Gastrocnemius medialis (tissue), 4 donors: ENCODE measurements at regions not wholly inside any gene's neighbourhood (a gene's known extent, or its start where the extent isn't known, plus 50 kb on each side); places are given as distances from the start of the nearest gene placed in this dataset.

Experiments used
- ATAC-seq, 2 donors: fragments of 150-250 bp; one replicate each; pipeline ENCODE4 v1.9.1; 2016
- DNase-seq, 2 donors: peaks; one replicate each; pipeline ENCODE4 v3.0.0-alpha.2; 2019
- H3K27ac ChIP-seq, 4 donors: fragments of 200-600 bp; sonication (generic); 1 replicate in 1 of 4; 2 replicates in 3 of 4; pipeline ENCODE4 v1.5.1; 2016 to 2018; ENCODE audit warnings: mild to moderate bottlenecking in 2 of 4, moderate library complexity in 1 of 4
- H3K27me3 ChIP-seq, 3 donors: fragments of 200-600 bp; sonication (generic) in 2 of 3; 1 replicate in 1 of 3; 2 replicates in 2 of 3; pipeline versions ENCODE4 v1.5.1 to v1.6.0; 2016 to 2019; ENCODE audit warnings: mild to moderate bottlenecking in 1 of 3, moderate library complexity in 1 of 3
- H3K36me3 ChIP-seq, 2 donors: fragments of 200-600 bp; sonication (generic) in 1 of 2; one replicate each; pipeline ENCODE4 v1.5.1; 2017 to 2018
- H3K4me1 ChIP-seq, 2 donors: fragments of 200-600 bp; sonication (generic) in 1 of 2; one replicate each; pipeline ENCODE4 v1.5.1; 2016 to 2017; ENCODE audit warnings: mild to moderate bottlenecking in 2 of 2
- H3K4me3 ChIP-seq, 4 donors: fragments of 200-600 bp; sonication (generic) in 3 of 4; 1 replicate in 1 of 4; 2 replicates in 3 of 4; pipeline ENCODE4 v1.5.1; 2016 to 2019; ENCODE audit warnings: mild to moderate bottlenecking in 2 of 4
- H3K9me3 ChIP-seq, 3 donors: fragments of 200-600 bp; sonication (generic) in 2 of 3; 1 replicate in 1 of 3; 2 replicates in 2 of 3; pipeline ENCODE4 v1.5.1; 2016 to 2019
- CTCF ChIP-seq, 5 experiments: fragments of 450-650 bp in 3 of 5; fragments of 200-600 bp in 2 of 5; sonication (generic) in 2 of 5; IDR thresholded peaks in 4 of 5; conservative IDR thresholded peaks in 1 of 5; 1 replicate in 4 of 5; 2 replicates in 1 of 5; pipeline ENCODE4 v1.5.1; 2016 to 2019; ENCODE audit warnings: antibody characterized with exemption in 5 of 5, mild to moderate bottlenecking in 3 of 5, moderate library complexity in 3 of 5
- POLR2A ChIP-seq, 2 donors: fragments of 450-650 bp; IDR thresholded peaks; one replicate each; pipeline ENCODE4 v1.6.1; 2017; ENCODE audit warnings: antibody characterized with exemption in 2 of 2, mild to moderate bottlenecking in 2 of 2, moderate library complexity in 2 of 2
- in situ Hi-C, 4 donors: fragments of 200-750 bp; cut with MboI; loops; one replicate each; pipeline versions ENCODE4 v1.15.0 to v1.8.0; 2017; ENCODE audit warnings: low sequenced_read_pairs in 4 of 4
- intact Hi-C: fragments of 100-400 bp; cut with DNase I; formaldehyde crosslinking; loops from one replicate; pipeline ENCODE4 v1.15.1; 2023; ENCODE audit warnings: low total_unique reads

GRCh38 chr12:73235387-73235786 is 963.2 kb downstream of the TRHDE start:
- intact Hi-C loops (no loop called here), in situ Hi-C loops (no loop called here)
- no peak overlapping the region for H3K27ac ChIP-seq
- no peaks in the 10 kb centered on the region for H3K36me3 ChIP-seq
- H3K9me3 ChIP-seq, result no peaks in the 10 kb centered on the region
- TF ChIP-seq CTCF (IDR thresholded peaks at IDR 0.05 in 4 of 5, conservative IDR thresholded peaks at IDR 0.05 in 1 of 5), result no peak
- no peak for TF ChIP-seq POLR2A (IDR thresholded peaks at IDR 0.05)
- DNase-seq (no peak), ATAC-seq (no peak)
- H3K27me3 ChIP-seq, result no peaks in the 10 kb centered on the region
- H3K4me1 ChIP-seq, result no peaks in the 10 kb centered on the region
- H3K4me3 ChIP-seq, result no peak overlapping the region

GRCh38 chr12:73240110-73240509 is 967.9 kb downstream of the TRHDE start:
- no peak for ATAC-seq
- no peaks in the 10 kb centered on the region for H3K27me3 ChIP-seq
- no peaks in the 10 kb centered on the region for H3K36me3 ChIP-seq
- in situ Hi-C loops, result no loop called here
- no peaks in the 10 kb centered on the region for H3K9me3 ChIP-seq
- H3K4me1 ChIP-seq, result no peaks in the 10 kb centered on the region
- H3K4me3 ChIP-seq, result no peak overlapping the region
- no peak overlapping the region for H3K27ac ChIP-seq
- intact Hi-C loops, result no loop called here
- DNase-seq, result no peak
- TF ChIP-seq CTCF (IDR thresholded peaks at IDR 0.05 in 4 of 5, conservative IDR thresholded peaks at IDR 0.05 in 1 of 5), result no peak
- no peak for TF ChIP-seq POLR2A (IDR thresholded peaks at IDR 0.05)

GRCh38 chr12:73262788-73263381 is 990.7 kb downstream of the TRHDE start:
- H3K9me3 ChIP-seq, result no peaks in the 10 kb centered on the region
- H3K27me3 ChIP-seq, result no peaks in the 10 kb centered on the region
- ATAC-seq, result no peak
- intact Hi-C loops, result no loop called here
- DNase-seq, result no peak
- no peak overlapping the region for H3K27ac ChIP-seq
- in situ Hi-C loops, result no loop called here
- no peaks in the 10 kb centered on the region for H3K36me3 ChIP-seq
- H3K4me3 ChIP-seq, result no peak overlapping the region
- TF ChIP-seq POLR2A (IDR thresholded peaks at IDR 0.05) (no peak), CTCF (IDR thresholded peaks at IDR 0.05 in 4 of 5, conservative IDR thresholded peaks at IDR 0.05 in 1 of 5) (no peak)
- H3K4me1 ChIP-seq, result no peaks in the 10 kb centered on the region

GRCh38 chr12:73266206-73266605 is 994.0 kb downstream of the TRHDE start:
- TF ChIP-seq POLR2A (IDR thresholded peaks at IDR 0.05) (no peak), CTCF (IDR thresholded peaks at IDR 0.05 in 4 of 5, conservative IDR thresholded peaks at IDR 0.05 in 1 of 5) (no peak)
- H3K4me1 ChIP-seq, result no peaks in the 10 kb centered on the region
- in situ Hi-C loops (no loop called here), intact Hi-C loops (no loop called here)
- H3K9me3 ChIP-seq, result no peaks in the 10 kb centered on the region
- H3K27me3 ChIP-seq, result no peaks in the 10 kb centered on the region
- H3K27ac ChIP-seq, result no peak overlapping the region
- DNase-seq (no peak), ATAC-seq (no peak)
- no peak overlapping the region for H3K4me3 ChIP-seq
- H3K36me3 ChIP-seq, result no peaks in the 10 kb centered on the region

GRCh38 chr12:73274976-73275375 is 1002.8 kb downstream of the TRHDE start:
- Histone ChIP-seq H3K27me3 (no peaks in the 10 kb centered on the region), H3K4me3 (no peak overlapping the region), H3K36me3 (no peaks in the 10 kb centered on the region), H3K9me3 (no peaks in the 10 kb centered on the region), H3K27ac (no peak overlapping the region), H3K4me1 (no peaks in the 10 kb centered on the region)
- in situ Hi-C loops, result no loop called here
- TF ChIP-seq POLR2A (IDR thresholded peaks at IDR 0.05) (no peak), CTCF (IDR thresholded peaks at IDR 0.05 in 4 of 5, conservative IDR thresholded peaks at IDR 0.05 in 1 of 5) (no peak)
- intact Hi-C loops, result no loop called here
- DNase-seq (no peak), ATAC-seq (no peak)
